ENCODE measurements at regions not wholly inside any gene's neighbourhood (a gene's known extent, or its start where the extent isn't known, plus 50 kb on each side); places are given as distances from the start of the nearest gene placed in this dataset.

GRCh38 chr2:11955314-11955713, 208.9 kb downstream of the LPIN1 start:
- TF ChIP-seq CTCF (IDR thresholded peaks at IDR 0.05): no peak
- no peak for TF ChIP-seq POLR2A (IDR thresholded peaks at IDR 0.05)
- H3K27me3 ChIP-seq: no peaks in the 10 kb centered on the region
- 44 to 60% (median 47%) methylated on average over 2 of the region's 2 CpGs for WGBS, 4 donors

GRCh38 chr2:11955884-11956291, 209.5 kb downstream of the LPIN1 start:
- Histone ChIP-seq H3K36me3 (replicated peaks in 1 of 2) (no peaks in the 10 kb centered on the region), H3K9me3 (replicated peaks in 1 of 3) (no peaks in the 10 kb centered on the region), H3K4me1 (replicated peaks in 1 of 2) (no peaks in the 10 kb centered on the region), H3K27ac (no peak overlapping the region), H3K27me3 (no peaks in the 10 kb centered on the region), H3K4me3 (no peak overlapping the region)
- TF ChIP-seq POLR2A (IDR thresholded peaks at IDR 0.05): no peak
- no peak for TF ChIP-seq CTCF (IDR thresholded peaks at IDR 0.05)
- intact Hi-C loops (cut with DNase I): no loop called here
- DNase-seq: no peak
- 76 to 81% (median 79%) methylated on average over 9 of the region's 9 CpGs for WGBS, 4 donors

More at GRCh38 chr2:11955314-11955713, 208.9 kb downstream of the LPIN1 start:
- intact Hi-C loops (cut with DNase I): no loop called here
- H3K4me1 ChIP-seq (replicated peaks in 1 of 2): no peaks in the 10 kb centered on the region
- H3K9me3 ChIP-seq (replicated peaks in 1 of 3): no peaks in the 10 kb centered on the region
- H3K4me3 ChIP-seq: no peak overlapping the region
- DNase-seq: peak in 1 of 7 donors; percentile 10
- H3K27ac ChIP-seq: no peak overlapping the region
- no peaks in the 10 kb centered on the region for H3K36me3 ChIP-seq (replicated peaks in 1 of 2)

GRCh38 chr2:11962707-11963328, 216.4 kb downstream of the LPIN1 start:
- H3K27me3 ChIP-seq: no peaks in the 10 kb centered on the region
- no peak overlapping the region for H3K4me3 ChIP-seq
- H3K27ac ChIP-seq: no peak overlapping the region
- 85 to 90% (median 86%) methylated on average over 10 of the region's 10 CpGs for WGBS, 4 donors
- TF ChIP-seq POLR2A (IDR thresholded peaks at IDR 0.05) (no peak), CTCF (IDR thresholded peaks at IDR 0.05) (no peak)
- H3K9me3 ChIP-seq (replicated peaks in 1 of 3): no peaks in the 10 kb centered on the region
- H3K36me3 ChIP-seq (replicated peaks in 1 of 2): no peaks in the 10 kb centered on the region
- no peak for DNase-seq
- intact Hi-C loops (cut with DNase I): no loop called here
- H3K4me1 ChIP-seq (replicated peaks in 1 of 2): no peaks in the 10 kb centered on the region

GRCh38 chr2:11963966-11964365, 217.5 kb downstream of the LPIN1 start:
- no peaks in the 10 kb centered on the region for H3K27me3 ChIP-seq
- no peak overlapping the region for H3K27ac ChIP-seq
- TF ChIP-seq CTCF (IDR thresholded peaks at IDR 0.05): no peak
- no peak for TF ChIP-seq POLR2A (IDR thresholded peaks at IDR 0.05)
- H3K4me3 ChIP-seq: no peak overlapping the region
- no peaks in the 10 kb centered on the region for H3K9me3 ChIP-seq (replicated peaks in 1 of 3)
- no peak for DNase-seq
- intact Hi-C loops (cut with DNase I): no loop called here
- H3K36me3 ChIP-seq (replicated peaks in 1 of 2): no peaks in the 10 kb centered on the region
- H3K4me1 ChIP-seq (replicated peaks in 1 of 2): no peaks in the 10 kb centered on the region
- WGBS, 4 donors: 89 to 97% (median 95%) methylated on average over 1 of the region's 1 CpG
